PC-9 (cell line): ENCODE measurements at regions not wholly inside any gene's neighbourhood (a gene's known extent, or its start where the extent isn't known, plus 50 kb on each side); places are given as distances from the start of the nearest gene placed in this dataset.

Source experiments
- BruUV-seq: library from RNA; stranded (reverse); fragments of 400-500 nt; replicated peaks from 2 replicates; lab custom pipeline; 2021; lab: Mats Ljungman, UMichigan
- CTCF ChIA-PET: fragments of 300-600 bp; sonication (Branson Sonifier 250); formaldehyde crosslinking; loops from one replicate; lab custom pipeline; 2022; ENCODE audit warnings: antibody characterized with exemption; lab: Charles Lee
- POLR2A ChIA-PET: fragments of 300-600 bp; sonication (Branson Sonifier 250); formaldehyde crosslinking; loops from one replicate; lab custom pipeline; 2022; ENCODE audit warnings: antibody characterized with exemption; ENCODE audit not compliant: unreplicated experiment; lab: Charles Lee
- DNase-seq, 2 experiments: peaks; one replicate each; pipeline versions ENCODE4 v3.0.0 to v3.0.0-alpha.2; 2015 to 2022; ENCODE audit warnings: mixed read lengths in 1 of 2
- H2AFZ ChIP-seq: fragments of 200-600 bp; sonication (generic); 2 replicates; pipeline ENCODE4 v1.8.1; 2017; ENCODE audit warnings: antibody characterized with exemption
- H3F3A ChIP-seq: fragments of 200-600 bp; sonication (generic); 2 replicates; pipeline ENCODE4 v1.8.1; 2017; ENCODE audit warnings: antibody characterized with exemption, mild to moderate bottlenecking, low read depth; ENCODE audit not compliant: insufficient read depth
- H3K27ac ChIP-seq: fragments of 200-600 bp; sonication (generic); 2 replicates; pipeline ENCODE4 v1.6.1; 2016; ENCODE audit warnings: mixed run types
- H3K27me3 ChIP-seq: fragments of 200-600 bp; sonication (generic); 2 replicates; pipeline ENCODE4 v1.6.1; 2016; ENCODE audit warnings: low read depth, mixed run types; ENCODE audit not compliant: insufficient read depth
- H3K36me3 ChIP-seq: fragments of 200-600 bp; sonication (generic); 2 replicates; pipeline ENCODE4 v1.6.1; 2016; ENCODE audit warnings: low read depth, mixed run types
- H3K4me1 ChIP-seq: fragments of 200-600 bp; sonication (generic); replicated peaks from 2 replicates; pipeline ENCODE4 v1.6.1; 2016; ENCODE audit warnings: mixed run types; ENCODE audit not compliant: insufficient read depth
- H3K4me2 ChIP-seq: fragments of 200-600 bp; sonication (generic); 2 replicates; pipeline ENCODE4 v1.6.1; 2017; ENCODE audit warnings: mixed run types
- H3K4me3 ChIP-seq: fragments of 200-600 bp; sonication (generic); 2 replicates; pipeline ENCODE4 v1.6.1; 2016; ENCODE audit warnings: mixed run types
- H3K79me2 ChIP-seq: fragments of 200-600 bp; sonication (generic); 2 replicates; pipeline ENCODE4 v1.6.1; 2017; ENCODE audit warnings: low read depth, mixed run types
- H3K9me2 ChIP-seq: fragments of 200-600 bp; sonication (generic); 2 replicates; pipeline ENCODE4 v1.8.1; 2017; ENCODE audit warnings: mild to moderate bottlenecking; ENCODE audit not compliant: insufficient read depth
- H3K9me3 ChIP-seq: fragments of 200-600 bp; sonication (generic); 2 replicates; pipeline ENCODE4 v1.8.1; 2016; ENCODE audit warnings: low read depth; ENCODE audit not compliant: insufficient read depth
- H4K20me1 ChIP-seq: fragments of 200-600 bp; sonication (generic); 2 replicates; pipeline ENCODE4 v1.8.1; 2017; ENCODE audit not compliant: insufficient read depth
- CTCF ChIP-seq: fragments of 200-600 bp; sonication (generic); conservative IDR thresholded peaks from 2 replicates; pipeline ENCODE4 v1.6.1; 2017; ENCODE audit warnings: mixed run types, antibody characterized with exemption, mild to moderate bottlenecking, moderate library complexity
- EZH2 ChIP-seq: fragments of 200-600 bp; sonication (generic); IDR thresholded peaks from 2 replicates; pipeline ENCODE4 v1.8.0; 2017; ENCODE audit warnings: antibody characterized with exemption, low read depth
- intact Hi-C: fragments of 100-400 bp; cut with micrococcal nuclease; formaldehyde crosslinking; loops from one replicate; pipeline ENCODE4 v1.10.0; 2022; ENCODE audit not compliant: unreplicated experiment

- DNase-seq = peak in 1 of 2 experiments; percentile 22
- Histone ChIP-seq H3K4me3 (no peak overlapping the region), H3K9me2 (no peaks in the 10 kb centered on the region), H2AFZ (no peak overlapping the region), H3K4me1 (no peaks in the 10 kb centered on the region), H3K9me3 (no peaks in the 10 kb centered on the region), H3K27ac (no peak overlapping the region), H3K79me2 (no peaks in the 10 kb centered on the region), H4K20me1 (no peaks in the 10 kb centered on the region), H3K36me3 (no peaks in the 10 kb centered on the region), H3F3A (no peaks in the 10 kb centered on the region), H3K4me2 (no peak overlapping the region), H3K27me3 (no peaks in the 10 kb centered on the region)
- no TSS peak for BruUV-seq
- TF ChIP-seq EZH2 (no peak), CTCF (no peak)
- POLR2A ChIA-PET = no interaction called here
- CTCF ChIA-PET = no interaction called here
- intact Hi-C loops = no loop called here
These were observed 169.9 kb upstream of the PALMD start for GRCh38 chr1:99476058-99476457.

- CTCF ChIA-PET = interaction anchor here (0.6 kb wide), 1 partner anchor 23 kb away, joined by 4 read pairs; no protein-coding TSS in a partner anchor
- no peak overlapping the region for H3K4me2 ChIP-seq
- H3F3A ChIP-seq = no peaks in the 10 kb centered on the region
- H3K4me3 ChIP-seq = no peak overlapping the region
- TF ChIP-seq EZH2 (no peak), CTCF (peak; percentile 97)
- H3K9me3 ChIP-seq = 0 out of 2 replicates have a peak, but pooled peaks cover 4% of the 10 kb centered on the region
- no peak overlapping the region for H2AFZ ChIP-seq
- no TSS peak for BruUV-seq
- POLR2A ChIA-PET = no interaction called here
- H3K79me2 ChIP-seq = no peaks in the 10 kb centered on the region
- H3K4me1 ChIP-seq = no peaks in the 10 kb centered on the region
- DNase-seq = peak; percentile 19 to 61
- H4K20me1 ChIP-seq = no peaks in the 10 kb centered on the region
- intact Hi-C loops = loop anchor here (1.0 kb wide), 3 partner anchors 226 to 687 kb away; no protein-coding TSS in a partner anchor
- H3K27me3 ChIP-seq = no peaks in the 10 kb centered on the region
- no peaks in the 10 kb centered on the region for H3K36me3 ChIP-seq
- no peaks in the 10 kb centered on the region for H3K9me2 ChIP-seq
- no peak overlapping the region for H3K27ac ChIP-seq
These were observed 164.4 kb upstream of the PALMD start for GRCh38 chr1:99481391-99481996.

GRCh38 chr1:99482286-99482685, 163.6 kb upstream of the PALMD start:
- H3K4me3 ChIP-seq = no peak overlapping the region
- POLR2A ChIA-PET = no interaction called here
- H4K20me1 ChIP-seq = no peaks in the 10 kb centered on the region
- H3K36me3 ChIP-seq = no peaks in the 10 kb centered on the region
- H3K27ac ChIP-seq = no peak overlapping the region
- H3F3A ChIP-seq = no peaks in the 10 kb centered on the region
- H3K9me3 ChIP-seq = 0 out of 2 replicates have a peak, but pooled peaks cover 4% of the 10 kb centered on the region
- H3K79me2 ChIP-seq = no peaks in the 10 kb centered on the region
- CTCF ChIA-PET = interaction anchor here (0.6 to 1.2 kb wide), 2 partner anchors 202 to 688 kb away, joined by 3 to 4 read pairs; no protein-coding TSS in a partner anchor
- H3K27me3 ChIP-seq = no peaks in the 10 kb centered on the region
- no peak for DNase-seq
- no peak overlapping the region for H2AFZ ChIP-seq
- intact Hi-C loops = no loop called here
- no peaks in the 10 kb centered on the region for H3K9me2 ChIP-seq
- H3K4me2 ChIP-seq = no peak overlapping the region
- no peak for TF ChIP-seq CTCF
- TF ChIP-seq EZH2 = no peak
- no peaks in the 10 kb centered on the region for H3K4me1 ChIP-seq
- BruUV-seq = no TSS peak
